Bone marrow (tissue), 2 donors: ENCODE measurements at regions not wholly inside any gene's neighbourhood (a gene's known extent, or its start where the extent isn't known, plus 50 kb on each side); places are given as distances from the start of the nearest gene placed in this dataset.

Experiments
- DNase-seq, 2 donors: peaks; one replicate each; lab custom pipeline; 2025; lab: John Stamatoyannopoulos, UW

GRCh38 chr12:19710811-19711793 is 271.8 kb downstream of the AEBP2 start:
- no peak for DNase-seq

- peak in 1 of 2 donors; percentile 50 for DNase-seq
Measured at GRCh38 chr12:19712041-19712440, 272.7 kb downstream of the AEBP2 start.

- DNase-seq = no peak
Measured at GRCh38 chr12:19718401-19718800, 279.1 kb downstream of the AEBP2 start.

- no peak for DNase-seq
Measured at GRCh38 chr12:19719672-19720071, 280.4 kb downstream of the AEBP2 start.

- DNase-seq = no peak
Measured at GRCh38 chr12:19726122-19726521, 286.8 kb downstream of the AEBP2 start.

- no peak for DNase-seq
Measured at GRCh38 chr12:19726592-19726991, 287.3 kb downstream of the AEBP2 start.

GRCh38 chr12:19737019-19737418 is 297.7 kb downstream of the AEBP2 start:
- DNase-seq = no peak

GRCh38 chr12:19739195-19739776 is 300.0 kb downstream of the AEBP2 start:
- peak in 1 of 2 donors; percentile 14 for DNase-seq

- no peak for DNase-seq
Measured at GRCh38 chr12:19740472-19741131, 301.3 kb downstream of the AEBP2 start.

GRCh38 chr12:19741132-19741489 is 301.8 kb downstream of the AEBP2 start:
- DNase-seq = no peak

GRCh38 chr12:19744705-19745218 is 305.5 kb downstream of the AEBP2 start:
- no peak for DNase-seq

- DNase-seq = no peak
Measured at GRCh38 chr12:19746471-19746870, 307.2 kb downstream of the AEBP2 start.

- no peak for DNase-seq
Measured at GRCh38 chr12:19749906-19750574, 310.7 kb downstream of the AEBP2 start.

- no peak for DNase-seq
Measured at GRCh38 chr12:19751078-19751477, 311.8 kb downstream of the AEBP2 start.

- no peak for DNase-seq
Measured at GRCh38 chr12:19752712-19753111, 313.4 kb downstream of the AEBP2 start.

- no peak for DNase-seq
Measured at GRCh38 chr12:19755136-19755535, 315.8 kb downstream of the AEBP2 start.

GRCh38 chr12:19757317-19757877 is 318.1 kb downstream of the AEBP2 start:
- peak in 1 of 2 donors; percentile 0 for DNase-seq

GRCh38 chr12:19759227-19759626 is 319.9 kb downstream of the AEBP2 start:
- no peak for DNase-seq

- DNase-seq = no peak
Measured at GRCh38 chr12:19760611-19761010, 321.3 kb downstream of the AEBP2 start.

- DNase-seq = no peak
Measured at GRCh38 chr12:19761463-19761862, 322.2 kb downstream of the AEBP2 start.

- no peak for DNase-seq
Measured at GRCh38 chr12:19763488-19763887, 324.2 kb downstream of the AEBP2 start.

- no peak for DNase-seq
Measured at GRCh38 chr12:19764408-19764807, 325.1 kb downstream of the AEBP2 start.
